Chondrocyte (in vitro differentiated cells): ENCODE measurements at regions not wholly inside any gene's neighbourhood (a gene's known extent, or its start where the extent isn't known, plus 50 kb on each side); places are given as distances from the start of the nearest gene placed in this dataset.

Experiments
- DNase-seq: peaks from one replicate; pipeline ENCODE4 v3.0.0; 2021; ENCODE audit warnings: mixed read lengths, low spot score
- H3K27ac Mint-ChIP-seq: one replicate; pipeline ENCODE4 v1.8.0; 2021; ENCODE audit warnings: mild to moderate bottlenecking, moderate library complexity, mixed read lengths; ENCODE audit not compliant: unreplicated experiment
- H3K27me3 Mint-ChIP-seq: 2 replicates; pipeline ENCODE4 v1.8.0; 2021; ENCODE audit warnings: low read depth, mixed read lengths
- H3K36me3 Mint-ChIP-seq: 2 replicates; pipeline ENCODE4 v1.8.0; 2021; ENCODE audit warnings: low read depth, mixed read lengths
- H3K4me1 Mint-ChIP-seq: 2 replicates; pipeline ENCODE4 v1.8.0; 2021; ENCODE audit warnings: low read depth, mild to moderate bottlenecking, mixed read lengths
- H3K4me3 Mint-ChIP-seq: one replicate; pipeline ENCODE4 v1.8.0; 2021; ENCODE audit warnings: mild to moderate bottlenecking, moderate library complexity, mixed read lengths; ENCODE audit not compliant: unreplicated experiment
- H3K9me3 Mint-ChIP-seq: 2 replicates; pipeline ENCODE4 v1.8.0; 2021; ENCODE audit warnings: low read depth, mixed read lengths
- CTCF ChIP-seq: fragments of 200-600 bp; sonication (generic); IDR thresholded peaks from 2 replicates; pipeline ENCODE4 v1.5.0; 2021; ENCODE audit warnings: antibody characterized with exemption, mild to moderate bottlenecking, moderate library complexity

- Mint-ChIP-seq H3K36me3 (no peaks in the 10 kb centered on the region), H3K27ac (no peak overlapping the region), H3K27me3 (peaks cover 8% of the 10 kb centered on the region), H3K4me1 (no peaks in the 10 kb centered on the region), H3K9me3 (no peaks in the 10 kb centered on the region), H3K4me3 (no peak overlapping the region)
- DNase-seq, result no peak
- no peak for TF ChIP-seq CTCF
Observed at GRCh38 chr16:61228371-61228770, 807.9 kb downstream of the CDH8 start.

GRCh38 chr16:61215605-61216004, 820.6 kb downstream of the CDH8 start:
- Mint-ChIP-seq H3K27me3 (peaks cover 4% of the 10 kb centered on the region), H3K4me3 (no peak overlapping the region), H3K36me3 (no peaks in the 10 kb centered on the region), H3K9me3 (no peaks in the 10 kb centered on the region), H3K27ac (no peak overlapping the region), H3K4me1 (no peaks in the 10 kb centered on the region)
- no peak for TF ChIP-seq CTCF
- no peak for DNase-seq

- H3K36me3 Mint-ChIP-seq, result no peaks in the 10 kb centered on the region
- no peaks in the 10 kb centered on the region for H3K4me1 Mint-ChIP-seq
- no peak for TF ChIP-seq CTCF
- H3K4me3 Mint-ChIP-seq, result no peak overlapping the region
- H3K27me3 Mint-ChIP-seq, result peaks cover 4% of the 10 kb centered on the region
- no peak overlapping the region for H3K27ac Mint-ChIP-seq
- H3K9me3 Mint-ChIP-seq, result no peaks in the 10 kb centered on the region
- DNase-seq, result no peak
Observed at GRCh38 chr16:61214780-61215179, 821.5 kb downstream of the CDH8 start.

GRCh38 chr16:61210076-61210475, 826.2 kb downstream of the CDH8 start:
- Mint-ChIP-seq H3K4me3 (no peak overlapping the region), H3K36me3 (no peaks in the 10 kb centered on the region), H3K4me1 (no peaks in the 10 kb centered on the region), H3K27me3 (peaks cover 9% of the 10 kb centered on the region), H3K9me3 (no peaks in the 10 kb centered on the region), H3K27ac (no peak overlapping the region)
- TF ChIP-seq CTCF, result no peak
- DNase-seq, result no peak

DNA sequence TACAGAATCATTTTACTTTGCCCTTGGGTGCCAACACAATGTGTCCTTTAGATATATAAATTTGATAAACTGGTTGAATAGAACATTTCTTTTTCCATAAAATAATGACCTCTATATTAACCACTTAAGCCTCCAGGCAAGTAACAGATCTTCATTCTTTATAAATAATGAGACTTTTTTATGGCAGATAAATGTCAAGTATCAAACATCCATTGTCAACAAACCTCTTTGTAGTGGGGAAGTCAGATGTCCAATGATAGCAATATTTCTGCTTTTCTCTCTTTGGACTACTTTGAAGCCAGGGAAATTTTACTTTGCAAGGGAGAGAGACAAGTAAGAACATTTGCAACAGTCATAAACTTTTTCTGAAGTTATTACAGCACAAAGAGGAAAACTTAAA, 841.2 kb downstream of the CDH8 start:
- no peak overlapping the region for H3K27ac Mint-ChIP-seq
- H3K27me3 Mint-ChIP-seq, result peaks cover 3% of the 10 kb centered on the region
- no peaks in the 10 kb centered on the region for H3K4me1 Mint-ChIP-seq
- no peak overlapping the region for H3K4me3 Mint-ChIP-seq
- DNase-seq, result no peak
- TF ChIP-seq CTCF, result no peak
- H3K36me3 Mint-ChIP-seq, result no peaks in the 10 kb centered on the region
- H3K9me3 Mint-ChIP-seq, result no peaks in the 10 kb centered on the region
